ENCODE measurements at regions not wholly inside any gene's neighbourhood (a gene's known extent, or its start where the extent isn't known, plus 50 kb on each side); places are given as distances from the start of the nearest gene placed in this dataset.

DNA sequence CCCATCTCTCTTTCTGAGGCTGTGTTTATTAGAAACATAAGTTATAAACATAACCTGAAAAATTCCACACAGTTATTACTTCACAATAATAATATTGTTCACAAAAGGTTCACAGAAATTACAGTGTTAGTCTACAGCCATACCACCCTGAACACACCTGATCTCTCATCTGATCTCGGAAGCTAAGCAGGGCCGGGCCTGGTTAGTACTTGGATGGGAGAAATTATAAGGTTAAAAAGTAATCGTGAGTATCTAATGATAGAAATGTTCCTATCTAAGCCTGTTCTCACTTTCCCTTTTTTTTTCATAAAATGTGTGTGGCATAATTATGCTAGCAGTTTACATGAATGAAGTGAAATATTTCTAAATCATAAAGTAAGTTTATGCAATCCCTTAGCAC is 647.8 kb downstream of the TBC1D32 start:
- Histone ChIP-seq H3K27me3 (ENCODE audit: insufficient read depth) (no peaks in the 10 kb centered on the region), H3K4me2 (no peak overlapping the region), H3K4me3 (no peak overlapping the region), H3K36me3 (ENCODE audit: insufficient read depth) (no peaks in the 10 kb centered on the region), H3K27ac (ENCODE audit: low read depth) (no peak overlapping the region), H3K9me2 (ENCODE audit: insufficient read depth) (no peaks in the 10 kb centered on the region), H3F3A (replicated peaks; ENCODE audit: low read depth) (no peaks in the 10 kb centered on the region), H4K20me1 (replicated peaks; ENCODE audit: insufficient read depth) (no peaks in the 10 kb centered on the region), H2AFZ (no peak overlapping the region), H3K4me1 (ENCODE audit: insufficient read depth) (no peaks in the 10 kb centered on the region), H3K79me2 (replicated peaks; ENCODE audit: insufficient read depth) (no peaks in the 10 kb centered on the region)
- peaks cover 3% of the 10 kb centered on the region; the same call in 2 of the 3 replicates for H3K4me1 Mint-ChIP-seq
- H3K4me3 Mint-ChIP-seq = no peak overlapping the region
- ATAC-seq (no peak), DNase-seq (ENCODE audit: low spot score) (no peak)
- no peaks in the 10 kb centered on the region; the same call in 2 of the 3 replicates for H3K9me3 Mint-ChIP-seq
- TF ChIP-seq EZH2phosphoT487 (IDR thresholded peaks at IDR 0.05; ENCODE audit: unreplicated experiment) = no peak
- no peak for TF ChIP-seq ZNF462 (CRISPR knock-in tag; IDR thresholded peaks at IDR 0.05)
- TF ChIP-seq ZNF114 (CRISPR knock-in tag; IDR thresholded peaks at IDR 0.05) = no peak
- no peak for TF ChIP-seq JUNB (IDR thresholded peaks at IDR 0.05; ENCODE audit: unreplicated experiment)
- no peak for TF ChIP-seq POLR2AphosphoS5 (IDR thresholded peaks at IDR 0.05; ENCODE audit: low read depth)
- no peak for TF ChIP-seq NANOG (IDR thresholded peaks at IDR 0.05; ENCODE audit: borderline replicate concordance)
- TF ChIP-seq CTCF (conservative IDR thresholded peaks at IDR 0.05; ENCODE audit: low read depth in 2 of 2) = no peak
- TF ChIP-seq, protein P1, sequence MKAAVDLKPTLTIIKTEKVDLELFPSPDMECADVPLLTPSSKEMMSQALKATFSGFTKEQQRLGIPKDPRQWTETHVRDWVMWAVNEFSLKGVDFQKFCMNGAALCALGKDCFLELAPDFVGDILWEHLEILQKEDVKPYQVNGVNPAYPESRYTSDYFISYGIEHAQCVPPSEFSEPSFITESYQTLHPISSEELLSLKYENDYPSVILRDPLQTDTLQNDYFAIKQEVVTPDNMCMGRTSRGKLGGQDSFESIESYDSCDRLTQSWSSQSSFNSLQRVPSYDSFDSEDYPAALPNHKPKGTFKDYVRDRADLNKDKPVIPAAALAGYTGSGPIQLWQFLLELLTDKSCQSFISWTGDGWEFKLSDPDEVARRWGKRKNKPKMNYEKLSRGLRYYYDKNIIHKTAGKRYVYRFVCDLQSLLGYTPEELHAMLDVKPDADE (IDR thresholded peaks at IDR 0.05) = no peak
- no peak for TF ChIP-seq ZNF331 (CRISPR knock-in tag; IDR thresholded peaks at IDR 0.05; ENCODE audit: low read depth)
- TF ChIP-seq CREB1 (CRISPR knock-in tag; IDR thresholded peaks at IDR 0.05; ENCODE audit: low read depth) = no peak
- TF ChIP-seq EZH2 (IDR thresholded peaks at IDR 0.05; ENCODE audit: low read depth, unreplicated experiment) = no peak
- H3K27ac Mint-ChIP-seq = no peak overlapping the region
- H3K27me3 Mint-ChIP-seq (ENCODE audit: insufficient read depth, low read depth, poor library complexity) = no peaks in the 10 kb centered on the region
- H3K36me3 Mint-ChIP-seq (ENCODE audit: low read depth) = no peaks in the 10 kb centered on the region; the same call in 2 of the 3 replicates
